ENCODE measurements at regions not wholly inside any gene's neighbourhood (a gene's known extent, or its start where the extent isn't known, plus 50 kb on each side); places are given as distances from the start of the nearest gene placed in this dataset.
A peak's percentile ranks its signal among the peaks of the same experiment; 100 is the strongest.

DNA sequence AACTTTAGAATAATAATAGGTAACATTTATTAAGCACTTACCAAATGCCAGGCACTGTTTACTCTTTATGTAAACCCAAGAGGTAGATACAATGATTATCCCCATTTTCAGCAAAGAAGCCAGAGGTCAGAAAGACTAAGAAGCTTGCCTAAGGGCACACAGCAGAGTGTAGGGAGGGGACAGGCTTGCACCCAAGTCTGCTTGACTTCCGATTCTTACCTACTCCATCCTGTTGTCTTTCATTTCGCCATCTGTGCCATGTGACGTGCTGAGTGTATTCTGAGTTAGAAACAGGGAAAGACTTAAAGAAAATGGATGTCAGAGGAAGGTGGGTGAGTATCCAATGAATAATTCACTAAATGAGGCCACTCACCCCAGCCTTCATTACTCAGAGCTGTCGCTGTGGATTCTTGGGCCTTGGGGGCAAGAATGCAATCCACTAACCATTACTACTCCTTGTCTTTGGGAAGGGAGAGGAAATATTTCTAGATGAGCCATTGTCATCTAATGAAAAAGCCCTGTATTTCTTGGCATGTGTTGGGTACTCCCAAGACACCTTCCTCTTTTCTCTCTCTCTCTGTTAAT, 76.4 kb upstream of the BCL11A start:
- no peak overlapping the region for H3K27ac ChIP-seq (ENCODE audit: low read depth, low read length)
- Mint-ChIP-seq H3K4me1 (peaks cover 26% of the 10 kb centered on the region), H3K27ac (no peak overlapping the region), H3K27me3 (ENCODE audit: insufficient read depth) (peaks cover 85% of the 10 kb centered on the region), H3K4me3 (no peak overlapping the region), H3K9me3 (no peaks in the 10 kb centered on the region), H3K36me3 (ENCODE audit: low read depth) (no peaks in the 10 kb centered on the region)
- 91 to 100% methylated on average over 1 to 3 of the region's 4 CpGs for WGBS, 2 experiments (ENCODE audit: insufficient coverage in 1 of 2, insufficient read length in 1 of 2)
- H3K9ac ChIP-seq (ENCODE audit: extremely low read depth, low read length, poor library complexity, severe bottlenecking), result no peak overlapping the region
- H3K27me3 ChIP-seq (ENCODE audit: control insufficient read depth, insufficient read depth, low read length, poor library complexity, severe bottlenecking), result peaks cover 86% of the 10 kb centered on the region
- no peaks in the 10 kb centered on the region for H3K36me3 ChIP-seq (ENCODE audit: control insufficient read depth, insufficient read depth, low read length)
- TF ChIP-seq, protein P1, sequence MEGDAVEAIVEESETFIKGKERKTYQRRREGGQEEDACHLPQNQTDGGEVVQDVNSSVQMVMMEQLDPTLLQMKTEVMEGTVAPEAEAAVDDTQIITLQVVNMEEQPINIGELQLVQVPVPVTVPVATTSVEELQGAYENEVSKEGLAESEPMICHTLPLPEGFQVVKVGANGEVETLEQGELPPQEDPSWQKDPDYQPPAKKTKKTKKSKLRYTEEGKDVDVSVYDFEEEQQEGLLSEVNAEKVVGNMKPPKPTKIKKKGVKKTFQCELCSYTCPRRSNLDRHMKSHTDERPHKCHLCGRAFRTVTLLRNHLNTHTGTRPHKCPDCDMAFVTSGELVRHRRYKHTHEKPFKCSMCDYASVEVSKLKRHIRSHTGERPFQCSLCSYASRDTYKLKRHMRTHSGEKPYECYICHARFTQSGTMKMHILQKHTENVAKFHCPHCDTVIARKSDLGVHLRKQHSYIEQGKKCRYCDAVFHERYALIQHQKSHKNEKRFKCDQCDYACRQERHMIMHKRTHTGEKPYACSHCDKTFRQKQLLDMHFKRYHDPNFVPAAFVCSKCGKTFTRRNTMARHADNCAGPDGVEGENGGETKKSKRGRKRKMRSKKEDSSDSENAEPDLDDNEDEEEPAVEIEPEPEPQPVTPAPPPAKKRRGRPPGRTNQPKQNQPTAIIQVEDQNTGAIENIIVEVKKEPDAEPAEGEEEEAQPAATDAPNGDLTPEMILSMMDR (conservative IDR thresholded peaks at IDR 0.05), result no peak
- no peaks in the 10 kb centered on the region for H3K9me3 ChIP-seq (ENCODE audit: control insufficient read depth, low read length)
- DNase-seq, result no peak
- H3K4me3 ChIP-seq (ENCODE audit: low read length), result no peak overlapping the region
- H3K4me1 ChIP-seq (ENCODE audit: control insufficient read depth, insufficient read depth, low read length), result no peaks in the 10 kb centered on the region

DNA sequence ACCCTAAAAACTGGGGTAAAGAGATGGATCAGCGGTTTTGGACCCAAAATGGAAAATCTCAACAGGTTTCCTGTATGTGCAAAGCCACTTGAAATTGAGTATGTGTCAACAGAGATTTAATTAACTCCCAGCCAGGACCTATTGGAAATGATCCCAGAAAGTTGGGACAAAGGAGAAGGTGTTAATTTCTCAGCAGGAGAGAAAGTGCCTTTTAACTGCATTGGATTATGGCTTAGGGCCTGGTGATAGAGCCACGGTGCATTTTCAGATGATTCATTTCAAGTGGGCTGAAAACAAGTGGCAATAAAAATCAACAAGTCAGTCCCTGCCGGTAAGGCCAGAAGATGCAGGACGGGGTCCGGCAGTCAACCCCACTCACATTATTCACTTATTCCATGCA, 80.2 kb upstream of the BCL11A start:
- peaks cover 99% of the 10 kb centered on the region for H3K27me3 ChIP-seq (ENCODE audit: control insufficient read depth, insufficient read depth, low read length, poor library complexity, severe bottlenecking)
- no peaks in the 10 kb centered on the region for H3K9me3 ChIP-seq (ENCODE audit: control insufficient read depth, low read length)
- TF ChIP-seq, protein P1 (conservative IDR thresholded peaks at IDR 0.05), result no peak
- Mint-ChIP-seq H3K36me3 (ENCODE audit: low read depth) (no peaks in the 10 kb centered on the region), H3K9me3 (no peaks in the 10 kb centered on the region), H3K4me1 (peaks cover 27% of the 10 kb centered on the region), H3K4me3 (no peak overlapping the region), H3K27me3 (ENCODE audit: insufficient read depth) (peaks cover 94% of the 10 kb centered on the region), H3K27ac (no peak overlapping the region)
- H3K4me1 ChIP-seq (ENCODE audit: control insufficient read depth, insufficient read depth, low read length), result no peaks in the 10 kb centered on the region
- H3K36me3 ChIP-seq (ENCODE audit: control insufficient read depth, insufficient read depth, low read length), result no peaks in the 10 kb centered on the region
- peak; percentile 65 for DNase-seq
- H3K4me3 ChIP-seq (ENCODE audit: low read length), result no peak overlapping the region
- no peak overlapping the region for H3K27ac ChIP-seq (ENCODE audit: low read depth, low read length)
- WGBS, 2 experiments (ENCODE audit: insufficient coverage in 1 of 2, insufficient read length in 1 of 2), result 43 to 51% methylated on average over 2 to 5 of the region's 5 CpGs
- no peak overlapping the region for H3K9ac ChIP-seq (ENCODE audit: extremely low read depth, low read length, poor library complexity, severe bottlenecking)

DNA sequence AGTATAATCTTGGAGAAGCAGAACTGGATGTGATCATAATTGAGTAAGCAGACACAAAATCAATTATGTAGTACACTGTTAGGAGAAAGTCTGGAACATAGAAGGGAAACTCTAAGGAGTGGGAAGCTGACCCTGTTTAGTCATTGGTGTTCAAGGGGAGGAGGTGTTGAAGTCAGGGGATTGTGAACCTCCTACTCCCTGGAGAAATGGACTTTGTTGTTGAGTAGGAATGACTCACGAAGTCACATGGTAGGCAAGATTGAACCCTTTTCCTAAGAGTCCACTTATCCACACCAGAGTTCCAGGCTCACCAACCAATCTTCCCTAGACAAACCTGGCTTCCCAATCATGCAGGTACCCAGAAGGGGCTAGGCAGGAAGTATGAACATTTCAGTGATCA, 81.0 kb upstream of the BCL11A start:
- H3K27me3 ChIP-seq (ENCODE audit: control insufficient read depth, insufficient read depth, low read length, poor library complexity, severe bottlenecking), result peaks cover 99% of the 10 kb centered on the region
- H3K27ac ChIP-seq (ENCODE audit: low read depth, low read length), result no peak overlapping the region
- no peaks in the 10 kb centered on the region for H3K9me3 Mint-ChIP-seq
- H3K4me3 ChIP-seq (ENCODE audit: low read length), result no peak overlapping the region
- no peak overlapping the region for H3K4me3 Mint-ChIP-seq
- 92% methylated on average over 1 of the region's 1 CpG; no CpG with 5 or more reads in 1 of the 2 experiments for WGBS, 2 experiments (ENCODE audit: insufficient coverage in 1 of 2, insufficient read length in 1 of 2)
- no peak overlapping the region for H3K27ac Mint-ChIP-seq
- no peak for DNase-seq
- no peaks in the 10 kb centered on the region for H3K9me3 ChIP-seq (ENCODE audit: control insufficient read depth, low read length)
- no peaks in the 10 kb centered on the region for H3K36me3 Mint-ChIP-seq (ENCODE audit: low read depth)
- no peaks in the 10 kb centered on the region for H3K36me3 ChIP-seq (ENCODE audit: control insufficient read depth, insufficient read depth, low read length)
- peaks cover 94% of the 10 kb centered on the region for H3K27me3 Mint-ChIP-seq (ENCODE audit: insufficient read depth)
- no peaks in the 10 kb centered on the region for H3K4me1 ChIP-seq (ENCODE audit: control insufficient read depth, insufficient read depth, low read length)
- no peak overlapping the region for H3K9ac ChIP-seq (ENCODE audit: extremely low read depth, low read length, poor library complexity, severe bottlenecking)
- TF ChIP-seq, protein P1 (conservative IDR thresholded peaks at IDR 0.05), result no peak
- H3K4me1 Mint-ChIP-seq, result peaks cover 23% of the 10 kb centered on the region
